GM19463 (cell line): ENCODE measurements at regions not wholly inside any gene's neighbourhood (a gene's known extent, or its start where the extent isn't known, plus 50 kb on each side); places are given as distances from the start of the nearest gene placed in this dataset.

Source experiments
- ATAC-seq: cut with Tn5 transposase; IDR thresholded peaks from one replicate; pipeline ENCODE4 v1.9.1; 2021; ENCODE audit warnings: mild to moderate bottlenecking, moderate library complexity; ENCODE audit not compliant: unreplicated experiment

GRCh38 chr18:8499810-8500675 lies 109.2 kb upstream of the RAB12 start:
- no peak for ATAC-seq

DNA sequence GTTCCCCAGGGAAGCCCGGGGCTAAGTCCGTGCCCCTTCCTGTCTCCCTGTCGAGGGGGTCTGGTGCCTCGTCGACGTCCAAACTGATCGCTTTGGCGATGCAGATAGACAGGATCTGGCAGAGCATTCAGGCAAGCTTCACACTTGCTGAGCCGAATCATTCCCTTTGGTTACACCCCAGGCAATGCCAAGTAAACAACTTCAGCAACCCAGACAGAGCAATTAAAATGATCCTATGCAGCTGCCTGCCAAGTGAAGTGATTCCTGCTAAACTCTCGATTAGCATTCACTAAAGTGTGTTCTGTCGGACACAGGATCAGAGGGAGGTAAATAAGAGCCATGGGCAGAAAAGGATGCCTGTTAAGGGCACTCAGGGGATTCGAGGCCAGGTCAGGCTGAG lies 108.2 kb upstream of the RAB12 start:
- ATAC-seq, result no peak

GRCh38 chr18:8503248-8503647 lies 106.0 kb upstream of the RAB12 start:
- no peak for ATAC-seq

GRCh38 chr18:8504424-8504823 lies 104.8 kb upstream of the RAB12 start:
- ATAC-seq, result no peak

DNA sequence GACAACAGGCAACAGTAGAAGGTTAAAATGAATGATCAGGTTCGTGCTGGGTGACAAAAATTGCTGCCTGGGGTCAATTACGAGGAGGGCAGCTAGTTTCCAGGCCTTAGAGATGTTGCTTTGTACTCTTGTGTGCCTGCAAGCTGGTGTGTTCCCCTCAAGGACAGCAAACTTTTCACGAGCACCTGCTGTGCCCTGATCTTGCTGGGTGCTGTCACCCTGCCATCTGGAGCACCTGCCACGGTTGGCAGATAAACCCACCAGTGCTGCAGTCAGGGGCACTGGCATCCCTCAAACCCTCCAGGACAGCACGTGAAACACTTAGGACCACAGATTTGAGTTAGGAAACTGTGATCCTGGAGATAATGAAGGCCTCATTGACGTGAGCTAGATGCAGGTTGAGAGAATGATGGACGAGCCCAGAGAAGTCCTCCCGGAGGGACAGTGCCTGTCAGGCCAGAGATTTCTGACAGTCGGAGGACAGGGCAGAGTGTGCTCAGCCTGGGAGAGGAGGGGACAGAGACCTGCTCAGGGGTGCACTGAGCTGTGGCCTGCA lies 104.3 kb upstream of the RAB12 start:
- ATAC-seq, result no peak

GRCh38 chr18:8506251-8507049 lies 102.8 kb upstream of the RAB12 start:
- ATAC-seq, result no peak

DNA sequence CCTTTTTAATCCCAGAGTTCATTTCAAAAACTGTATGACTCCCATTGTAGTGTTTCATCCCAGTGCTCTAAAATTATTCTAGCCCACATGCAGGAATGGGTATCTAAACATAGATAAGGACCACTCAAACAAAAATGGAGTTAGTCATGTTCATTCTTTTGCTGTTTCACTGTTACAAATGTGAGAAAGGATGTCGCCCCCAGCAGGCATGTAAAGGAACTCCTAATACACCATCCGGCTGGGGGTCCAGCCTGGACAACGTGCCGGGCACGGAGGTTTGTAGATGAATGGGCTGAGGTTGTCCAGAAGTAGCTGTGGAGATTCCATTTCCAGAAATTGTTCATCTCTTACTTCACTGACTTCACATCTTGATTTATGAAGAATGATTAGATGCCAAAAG lies 101.9 kb upstream of the RAB12 start:
- no peak for ATAC-seq

DNA sequence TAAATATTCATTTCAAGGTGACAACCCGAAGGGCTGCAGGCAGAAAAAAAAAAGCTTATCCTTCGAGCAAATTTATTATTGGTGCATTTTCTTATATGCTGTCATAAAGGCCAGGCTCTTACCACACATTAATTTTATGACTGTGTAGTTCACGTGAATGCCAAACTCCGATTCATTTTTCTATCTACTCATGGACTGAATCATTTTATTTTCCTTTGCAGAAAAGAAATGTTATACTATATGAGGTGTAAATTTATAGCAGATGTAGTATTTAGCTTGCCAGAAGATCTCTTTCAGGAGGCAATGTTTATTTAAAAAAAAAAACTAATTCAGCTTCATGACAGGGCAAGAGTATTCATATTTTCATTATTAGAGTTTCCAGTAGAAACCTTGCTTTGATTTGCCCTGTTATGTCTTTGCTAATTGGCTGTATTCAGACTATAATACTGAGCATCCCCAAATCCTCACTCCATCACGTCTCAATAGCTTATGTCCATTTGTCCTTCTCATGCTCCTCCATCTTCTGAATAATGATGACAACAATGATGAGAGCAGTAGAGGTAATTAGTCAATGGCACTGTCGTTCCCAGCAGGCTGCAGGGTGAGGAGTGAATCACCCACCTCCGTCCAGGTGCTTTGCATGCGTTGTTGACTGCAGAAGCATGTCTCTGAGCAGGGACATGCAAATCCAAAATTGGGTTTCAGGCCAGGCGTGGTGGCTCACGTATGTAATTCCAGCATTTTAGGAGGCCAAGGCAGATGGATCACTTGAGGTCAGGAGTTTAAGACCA lies 101.1 kb upstream of the RAB12 start:
- ATAC-seq, result no peak

DNA sequence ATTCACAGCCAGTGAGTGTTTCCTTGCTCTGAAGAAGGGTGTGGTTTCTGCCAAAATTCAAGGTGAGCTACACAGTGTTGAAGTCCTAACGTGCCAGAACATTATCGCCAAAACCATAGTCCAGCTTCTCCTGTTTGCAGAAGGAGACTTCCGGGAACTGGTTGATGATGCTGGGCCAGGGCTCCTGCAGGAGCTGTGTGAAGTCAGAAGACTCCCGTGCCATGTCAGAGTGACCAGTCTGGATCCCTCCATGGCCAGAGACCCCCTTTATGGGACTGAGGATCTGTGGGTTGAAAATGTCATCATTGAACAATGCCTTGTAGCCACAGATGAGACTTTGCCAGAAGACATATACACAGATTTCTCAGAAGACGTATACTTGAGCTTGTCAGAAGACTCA lies 96.0 kb upstream of the RAB12 start:
- no peak for ATAC-seq

- no peak for ATAC-seq
Measured at GRCh38 chr18:8514409-8514808, 94.8 kb upstream of the RAB12 start.

- ATAC-seq, result no peak
Measured at GRCh38 chr18:8515142-8515865, 93.9 kb upstream of the RAB12 start.

- ATAC-seq, result no peak
Measured at GRCh38 chr18:8516371-8517250, 92.6 kb upstream of the RAB12 start.

DNA sequence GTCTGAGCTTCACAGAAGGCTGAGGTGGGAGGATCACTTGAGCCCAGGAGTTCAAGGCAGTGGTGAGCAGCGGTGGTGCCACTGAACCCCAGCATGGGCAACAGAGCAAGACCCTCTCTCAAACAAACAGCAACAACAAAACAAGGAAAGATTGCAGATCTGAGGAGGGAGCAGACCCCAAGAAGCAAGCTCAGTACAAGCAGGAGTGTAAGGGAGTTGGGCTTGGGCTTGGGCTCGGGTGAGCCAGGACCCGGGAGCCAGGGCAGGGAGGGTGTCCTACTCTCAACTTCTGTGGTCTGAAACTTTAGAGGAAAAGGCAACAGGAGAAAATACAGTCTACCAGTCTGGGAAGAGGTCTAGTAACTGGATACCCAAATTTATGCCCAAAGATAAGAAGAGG lies 92.0 kb upstream of the RAB12 start:
- no peak for ATAC-seq

DNA sequence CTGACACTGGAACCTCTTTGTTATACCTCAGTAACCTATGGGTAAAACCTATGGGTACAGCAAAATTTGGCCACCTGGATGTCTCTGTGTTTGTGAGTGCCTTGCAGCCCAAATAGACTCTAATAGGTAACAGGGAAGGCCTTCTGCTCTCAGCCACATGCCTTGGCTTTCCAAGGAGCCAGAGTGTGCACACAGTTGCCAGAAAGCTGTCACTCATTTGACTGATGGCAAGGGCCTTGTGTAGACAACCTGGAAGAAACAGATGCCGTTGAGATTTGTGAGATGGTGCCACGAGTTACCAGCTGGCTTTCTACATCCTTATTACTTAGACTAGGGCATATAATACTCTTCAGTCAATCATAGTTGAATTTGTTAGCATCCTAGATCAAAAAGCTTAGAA lies 90.1 kb upstream of the RAB12 start:
- no peak for ATAC-seq

DNA sequence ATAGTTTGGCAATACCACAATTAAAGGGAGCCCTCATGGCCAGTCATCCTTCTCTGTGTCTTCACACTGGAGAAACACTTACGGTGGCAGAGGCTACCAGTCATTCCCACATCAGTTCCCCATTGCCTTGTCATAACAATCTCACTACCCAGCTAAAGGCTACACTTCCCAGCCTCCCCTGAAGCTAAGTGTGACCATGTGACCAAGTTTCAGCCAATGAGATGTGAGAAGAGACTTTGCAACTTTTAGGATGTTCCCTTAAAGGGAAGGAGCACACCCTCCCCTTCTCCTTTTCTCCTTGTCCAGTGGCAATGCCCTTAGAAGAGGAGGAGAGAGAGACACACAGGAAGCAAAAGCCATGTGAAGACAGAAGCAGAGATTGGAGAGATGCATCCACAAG lies 89.0 kb upstream of the RAB12 start:
- ATAC-seq, result no peak

GRCh38 chr18:8522756-8523155 lies 86.5 kb upstream of the RAB12 start:
- no peak for ATAC-seq

- ATAC-seq, result no peak
Measured at GRCh38 chr18:8525692-8526091, 83.5 kb upstream of the RAB12 start.

- no peak for ATAC-seq
Measured at GRCh38 chr18:8526332-8526731, 82.9 kb upstream of the RAB12 start.

DNA sequence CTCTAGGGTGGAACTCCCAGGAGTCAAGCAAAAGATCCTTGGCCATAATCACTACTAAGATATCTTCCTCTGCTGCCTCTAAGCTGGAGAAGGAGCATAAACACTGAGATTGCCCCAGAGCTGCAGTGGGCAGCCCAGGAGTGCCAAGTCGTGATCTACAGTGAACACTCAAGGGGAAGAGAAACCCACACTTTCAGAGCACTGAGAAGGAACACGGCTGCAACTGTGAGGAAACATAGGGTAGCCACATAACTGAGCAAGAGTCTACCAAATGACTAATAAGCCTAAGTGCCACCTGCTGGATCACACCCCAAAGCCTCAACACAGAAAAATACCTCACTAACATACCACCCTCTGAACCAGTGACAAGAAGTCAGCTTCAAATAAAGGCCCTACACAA lies 79.6 kb upstream of the RAB12 start:
- no peak for ATAC-seq
